K562 (cell line): ENCODE measurements at regions not wholly inside any gene's neighbourhood (a gene's known extent, or its start where the extent isn't known, plus 50 kb on each side); places are given as distances from the start of the nearest gene placed in this dataset.

ENCODE experiments used
- ATF7 ChIP-seq: fragments of 450-650 bp; IDR thresholded peaks from 2 replicates; pipeline ENCODE4 v1.7.1; 2014; ENCODE audit warnings: mild to moderate bottlenecking, moderate library complexity
- CHD1 ChIP-seq: fragments of 200-600 bp; sonication (generic); IDR thresholded peaks from one replicate; pipeline ENCODE4 v1.6.1; 2012; ENCODE audit warnings: mild to moderate bottlenecking, moderate library complexity, low read length, inconsistent platforms
- CREM ChIP-seq: IDR thresholded peaks from 2 replicates; pipeline ENCODE4 v1.6.1; 2014; ENCODE audit warnings: antibody characterized with exemption, low read depth
- FOXA3 ChIP-seq, 2 experiments: fragments of 450-650 bp in 1 of 2; sonication (generic) in 1 of 2; formaldehyde crosslinking; IDR thresholded peaks in 1 of 2; conservative IDR thresholded peaks in 1 of 2; 2 replicates each; pipeline versions ENCODE4 v1.4.0 to v1.8.0; 2020 to 2022; ENCODE audit warnings: mild to moderate bottlenecking in 2 of 2, missing genetic modification reagents in 1 of 2
- HNRNPLL ChIP-seq: fragments of 200-400 bp; formaldehyde crosslinking; IDR thresholded peaks from 2 replicates; pipeline ENCODE4 v1.6.1; 2017; ENCODE audit warnings: low read length, low read depth, mild to moderate bottlenecking; ENCODE audit not compliant: poor library complexity, severe bottlenecking
- MITF ChIP-seq: IDR thresholded peaks from 2 replicates; pipeline ENCODE4 v1.6.1; 2014; ENCODE audit warnings: antibody characterized with exemption
- MNT ChIP-seq, 2 experiments: fragments of 450-650 bp; conservative IDR thresholded peaks; 2 replicates each; pipeline ENCODE4 v1.6.1; 2017; ENCODE audit warnings: mild to moderate bottlenecking in 2 of 2, moderate library complexity in 2 of 2
- NELFE ChIP-seq: IDR thresholded peaks from 2 replicates; pipeline ENCODE4 v1.6.1; 2011; ENCODE audit warnings: mild to moderate bottlenecking; ENCODE audit not compliant: insufficient read depth, insufficient read length
- NFATC3 ChIP-seq: fragments of 450-650 bp; IDR thresholded peaks from 2 replicates; pipeline ENCODE4 v1.6.1; 2017; ENCODE audit warnings: mild to moderate bottlenecking
- NR2C2 ChIP-seq, 2 experiments: fragments of 200-800 bp in 1 of 2; sonication (Bioruptor generic) in 1 of 2; sonication (generic) in 1 of 2; formaldehyde crosslinking in 1 of 2; IDR thresholded peaks; 2 replicates each; pipeline versions ENCODE4 v1.6.1 to v1.8.0; 2016 to 2022; ENCODE audit warnings: mild to moderate bottlenecking in 1 of 2, missing compliant biosample characterization in 1 of 2, missing genetic modification characterization in 1 of 2, missing genetic modification reagents in 1 of 2
- NR4A1 ChIP-seq, 2 experiments: fragments of 250-450 bp in 1 of 2; fragments of 450-650 bp in 1 of 2; sonication (Bioruptor Pico) in 1 of 2; IDR thresholded peaks; 2 replicates each; pipeline versions ENCODE4 v1.4.0 to v1.6.1; 2016 to 2020; ENCODE audit warnings: mild to moderate bottlenecking in 2 of 2, missing compliant biosample characterization in 1 of 2, missing genetic modification characterization in 1 of 2, moderate library complexity in 1 of 2
- POLR2A ChIP-seq: fragments of 450-650 bp; conservative IDR thresholded peaks from 2 replicates; pipeline ENCODE4 v1.6.1; 2016
- RNF219 ChIP-seq: fragments of 250-450 bp; sonication (Bioruptor Pico); IDR thresholded peaks from 2 replicates; pipeline ENCODE4 v1.5.0; 2022; ENCODE audit warnings: mild to moderate bottlenecking
- SMARCA5 ChIP-seq: fragments of 450-650 bp; IDR thresholded peaks from 2 replicates; pipeline ENCODE4 v1.6.1; 2016
- TCF3 ChIP-seq: sonication (generic); formaldehyde crosslinking; IDR thresholded peaks from 2 replicates; pipeline ENCODE4 v1.4.0; 2020; ENCODE audit warnings: mild to moderate bottlenecking, missing genetic modification reagents
- TEAD4 ChIP-seq, 2 experiments: sonication (generic) in 1 of 2; formaldehyde crosslinking in 1 of 2; IDR thresholded peaks; 2 replicates each; pipeline versions ENCODE4 v1.6.1 to v1.8.0; 2012 to 2022; ENCODE audit warnings: borderline replicate concordance in 1 of 2, inconsistent platforms in 1 of 2, low read length in 1 of 2, mild to moderate bottlenecking in 1 of 2, missing genetic modification reagents in 1 of 2
- YY1 ChIP-seq, 3 experiments: IDR thresholded peaks; 2 replicates each; pipeline ENCODE4 v1.6.1; 2011; ENCODE audit warnings: low read length in 2 of 3, mild to moderate bottlenecking in 2 of 3, moderate library complexity in 2 of 3, borderline replicate concordance in 1 of 3, control low read depth in 1 of 3, low read depth in 1 of 3; ENCODE audit not compliant: insufficient read depth in 3 of 3, insufficient replicate concordance in 2 of 3, control insufficient read depth in 1 of 3, insufficient read length in 1 of 3; ENCODE audit errors: extremely low read depth in 1 of 3
- ZNF174 ChIP-seq: fragments of 250-450 bp; sonication (Bioruptor Pico); IDR thresholded peaks from 2 replicates; pipeline ENCODE4 v1.4.0; 2020; ENCODE audit warnings: mild to moderate bottlenecking
- ZNF175 ChIP-seq: fragments of 200-800 bp; sonication (Bioruptor generic); IDR thresholded peaks from 2 replicates; pipeline ENCODE4 v1.6.1; 2016; ENCODE audit warnings: low read depth, mild to moderate bottlenecking, missing genetic modification characterization, missing compliant biosample characterization
- ZNF197 ChIP-seq: fragments of 200-800 bp; sonication (Bioruptor generic); IDR thresholded peaks from 2 replicates; pipeline ENCODE4 v1.6.1; 2016; ENCODE audit warnings: low read depth, missing genetic modification characterization, missing compliant biosample characterization

- TF ChIP-seq RNF219 (no peak), TEAD4 (IDR thresholded peaks at IDR 0.05; ENCODE audit: low read length) (peak; percentile 84), TEAD4 (CRISPR knock-in tag; IDR thresholded peaks at IDR 0.05; ENCODE audit: borderline replicate concordance) (no peak), NR4A1 (CRISPR knock-in tag; IDR thresholded peaks at IDR 0.05) (no peak), NR4A1 (tag; IDR thresholded peaks at IDR 0.05) (peak; percentile 57; the same call in 1 of the 2 replicates), CHD1 (no peak), ZNF197 (CRISPR knock-in tag) (no peak), ZNF174 (CRISPR knock-in tag) (no peak), ATF7 (0 out of 2 replicates have a peak, but pooled peaks have one; percentile 23), MITF (peak; percentile 66; the same call in 1 of the 2 replicates), MNT (conservative IDR thresholded peaks at IDR 0.05) (peak; percentile 48 to 74), POLR2A (no peak), YY1 (IDR thresholded peaks at IDR 0.05; ENCODE audit: borderline replicate concordance in 1 of 3, control insufficient read depth in 1 of 3, extremely low read depth in 1 of 3, insufficient read depth in 3 of 3, insufficient read length in 1 of 3, insufficient replicate concordance in 2 of 3, low read depth in 1 of 3, low read length in 2 of 3) (peak in 2 of 3 experiments; percentile 39 to 84), SMARCA5 (no peak), NFATC3 (no peak), ZNF175 (CRISPR knock-in tag) (peak; percentile 71; the same call in 1 of the 2 replicates), NELFE (no peak), HNRNPLL (no peak), FOXA3 (CRISPR knock-in tag; conservative IDR thresholded peaks at IDR 0.05 in 1 of 2, IDR thresholded peaks at IDR 0.05 in 1 of 2) (0 out of 4 replicates have a peak, but pooled peaks of 1 of the 2 experiments have one; percentile 40), TCF3 (peak; percentile 80), CREM (peak; percentile 49; the same call in 1 of the 2 replicates), NR2C2 (CRISPR knock-in tag; IDR thresholded peaks at IDR 0.05) (no peak), NR2C2 (tag; IDR thresholded peaks at IDR 0.05) (peak; percentile 54)
Observed at GRCh38 chr5:54785729-54786591, 199.4 kb downstream of the ESM1 start (continued).
